GM12864 (cell line): ENCODE measurements at regions not wholly inside any gene's neighbourhood (a gene's known extent, or its start where the extent isn't known, plus 50 kb on each side); places are given as distances from the start of the nearest gene placed in this dataset.

Experiments
- DNase-seq: peaks from one replicate; pipeline ENCODE4 v3.0.0-alpha.2; 2011; ENCODE audit warnings: low read depth
- H3K4me3 ChIP-seq: 2 replicates; pipeline ENCODE4 v1.5.1; 2011; ENCODE audit warnings: mild to moderate bottlenecking, low read depth, low read length, control low read depth
- TF ChIP-seq, protein P1 (sequence below): IDR thresholded peaks from 2 replicates; pipeline ENCODE4 v1.5.1; 2011; ENCODE audit warnings: low read depth, mild to moderate bottlenecking, moderate library complexity, low read length, control low read depth, inconsistent platforms; ENCODE audit errors: missing control alignments

DNA sequence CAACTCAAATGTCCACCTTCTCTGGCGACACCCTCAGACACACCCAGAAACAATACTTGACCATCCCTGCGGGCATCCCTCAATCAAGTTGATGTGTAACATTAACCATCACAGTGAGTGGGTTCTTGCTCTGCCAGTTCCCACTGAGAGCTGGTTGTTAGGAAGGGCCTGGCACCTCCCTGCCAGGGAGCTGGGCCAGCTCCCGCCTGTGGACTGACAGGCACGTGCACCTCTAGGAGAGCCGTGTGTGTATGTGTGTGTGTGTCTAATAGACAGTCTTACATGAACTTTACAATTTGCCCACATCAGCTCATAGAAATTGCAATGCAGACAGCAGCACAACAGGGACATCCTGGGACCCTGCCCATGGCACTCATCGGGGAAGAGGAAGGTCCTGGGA is 298.7 kb downstream of the SHANK2 start:
- TF ChIP-seq, protein P1, sequence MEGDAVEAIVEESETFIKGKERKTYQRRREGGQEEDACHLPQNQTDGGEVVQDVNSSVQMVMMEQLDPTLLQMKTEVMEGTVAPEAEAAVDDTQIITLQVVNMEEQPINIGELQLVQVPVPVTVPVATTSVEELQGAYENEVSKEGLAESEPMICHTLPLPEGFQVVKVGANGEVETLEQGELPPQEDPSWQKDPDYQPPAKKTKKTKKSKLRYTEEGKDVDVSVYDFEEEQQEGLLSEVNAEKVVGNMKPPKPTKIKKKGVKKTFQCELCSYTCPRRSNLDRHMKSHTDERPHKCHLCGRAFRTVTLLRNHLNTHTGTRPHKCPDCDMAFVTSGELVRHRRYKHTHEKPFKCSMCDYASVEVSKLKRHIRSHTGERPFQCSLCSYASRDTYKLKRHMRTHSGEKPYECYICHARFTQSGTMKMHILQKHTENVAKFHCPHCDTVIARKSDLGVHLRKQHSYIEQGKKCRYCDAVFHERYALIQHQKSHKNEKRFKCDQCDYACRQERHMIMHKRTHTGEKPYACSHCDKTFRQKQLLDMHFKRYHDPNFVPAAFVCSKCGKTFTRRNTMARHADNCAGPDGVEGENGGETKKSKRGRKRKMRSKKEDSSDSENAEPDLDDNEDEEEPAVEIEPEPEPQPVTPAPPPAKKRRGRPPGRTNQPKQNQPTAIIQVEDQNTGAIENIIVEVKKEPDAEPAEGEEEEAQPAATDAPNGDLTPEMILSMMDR, result no peak
- no peak for DNase-seq
- no peak overlapping the region for H3K4me3 ChIP-seq

DNA sequence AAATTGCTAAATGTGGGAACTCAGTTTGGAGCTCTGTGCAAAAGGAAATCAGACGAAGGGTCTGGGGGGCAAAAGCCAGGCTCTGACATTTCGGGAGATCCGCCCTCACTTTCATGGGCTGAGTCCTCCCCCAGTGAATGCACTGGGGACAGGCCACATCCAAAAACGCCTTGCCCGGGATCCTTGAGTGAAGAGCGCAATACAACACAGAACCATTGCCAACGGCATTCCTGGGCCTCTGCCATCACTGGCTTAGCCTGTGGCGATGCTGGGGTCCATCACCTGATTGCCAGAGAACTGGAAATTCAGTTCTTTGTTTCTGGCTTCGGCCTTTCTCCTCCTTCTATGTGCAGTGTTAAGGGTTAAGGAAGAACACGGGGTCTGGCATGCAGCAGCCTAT is 297.9 kb downstream of the SHANK2 start:
- H3K4me3 ChIP-seq, result no peak overlapping the region
- DNase-seq, result no peak
- TF ChIP-seq, protein P1, result no peak
